H1 (cell line): ENCODE measurements at regions not wholly inside any gene's neighbourhood (a gene's known extent, or its start where the extent isn't known, plus 50 kb on each side); places are given as distances from the start of the nearest gene placed in this dataset.

Source experiments
- CTCF ChIA-PET: fragments of 300-600 bp; sonication (Branson Sonifier 250); formaldehyde crosslinking; loops from one replicate; lab custom pipeline; 2021; ENCODE audit not compliant: partially characterized antibody; lab: Charles Lee
- POLR2A ChIA-PET: fragments of 300-600 bp; sonication (Branson Sonifier 250); formaldehyde crosslinking; loops from one replicate; lab custom pipeline; 2021; ENCODE audit warnings: inconsistent platforms; ENCODE audit not compliant: partially characterized antibody; lab: Charles Lee
- DNase-seq, 2 experiments: peaks; one replicate each; pipeline versions ENCODE4 v3.0.0 to v3.0.0-alpha.2; 2010 to 2022; ENCODE audit warnings: low spot score in 2 of 2, low read depth in 1 of 2, mixed read lengths in 1 of 2
- FAIRE-seq: peaks from 2 replicates; lab custom pipeline; 2011; peaks lifted over from hg19 to GRCh38; lab: Jason Lieb, UNC
- H2AFZ ChIP-seq: 2 replicates; pipeline ENCODE4 v1.8.1; 2012; ENCODE audit warnings: low read length, inconsistent platforms
- H2AK5ac ChIP-seq: 2 replicates; pipeline ENCODE4 v1.6.1; 2013; ENCODE audit warnings: low read depth, low read length
- H2BK120ac ChIP-seq: replicated peaks from 2 replicates; pipeline ENCODE3; 2013; ENCODE audit warnings: low read depth, low read length, inconsistent platforms
- H2BK12ac ChIP-seq: 2 replicates; pipeline ENCODE4 v1.6.1; 2013; ENCODE audit warnings: low read depth, low read length
- H2BK15ac ChIP-seq: 2 replicates; pipeline ENCODE4 v1.6.1; 2013; ENCODE audit warnings: low read length
- H2BK20ac ChIP-seq: 2 replicates; pipeline ENCODE4 v1.6.1; 2013; ENCODE audit warnings: low read length
- H2BK5ac ChIP-seq: 2 replicates; pipeline ENCODE4 v1.6.1; 2013; ENCODE audit warnings: low read depth, low read length
- H3K14ac ChIP-seq: 2 replicates; pipeline ENCODE4 v1.6.1; 2013; ENCODE audit warnings: inconsistent platforms; ENCODE audit not compliant: insufficient read length
- H3K18ac ChIP-seq: 2 replicates; pipeline ENCODE4 v1.6.1; 2013; ENCODE audit warnings: low read length; ENCODE audit errors: extremely low read depth
- H3K23ac ChIP-seq: 2 replicates; pipeline ENCODE4 v1.6.1; 2013; ENCODE audit warnings: inconsistent platforms; ENCODE audit not compliant: insufficient read length
- H3K23me2 ChIP-seq: 2 replicates; pipeline ENCODE4 v1.6.1; 2013; ENCODE audit warnings: low read depth, low read length
- H3K27ac ChIP-seq: 2 replicates; pipeline ENCODE4 v1.6.1; 2011; ENCODE audit warnings: low read depth, low read length, inconsistent platforms
- H3K27me3 ChIP-seq, 4 experiments: replicated peaks in 1 of 4; 1 replicate in 1 of 4; 2 replicates in 3 of 4; pipeline versions ENCODE4 v1.6.1 to v1.8.1; 2011 to 2013; ENCODE audit warnings: low read length in 3 of 4, mild to moderate bottlenecking in 3 of 4, inconsistent platforms in 2 of 4, mixed read lengths in 2 of 4, moderate library complexity in 1 of 4; ENCODE audit not compliant: control insufficient read depth in 3 of 4, insufficient read depth in 3 of 4; ENCODE audit errors: extremely low read depth in 1 of 4
- H3K36me3 ChIP-seq, 4 experiments: 2 replicates each; pipeline versions ENCODE4 v1.6.1 to v1.8.1; 2011 to 2013; ENCODE audit warnings: mild to moderate bottlenecking in 4 of 4, low read length in 3 of 4, moderate library complexity in 2 of 4, control low read depth in 1 of 4, inconsistent platforms in 1 of 4; ENCODE audit not compliant: insufficient read depth in 4 of 4, control insufficient read depth in 2 of 4
- H3K4ac ChIP-seq: replicated peaks from 2 replicates; pipeline ENCODE3; 2013; ENCODE audit warnings: low read length, low read depth, mixed read lengths, inconsistent platforms; ENCODE audit not compliant: insufficient read length
- H3K4me1 ChIP-seq, 4 experiments: replicated peaks in 1 of 4; 1 replicate in 1 of 4; 2 replicates in 3 of 4; pipeline versions ENCODE4 v1.6.1 to v1.8.1; 2011 to 2013; ENCODE audit warnings: low read length in 3 of 4, inconsistent platforms in 2 of 4, mixed read lengths in 1 of 4; ENCODE audit not compliant: insufficient read depth in 4 of 4, control insufficient read depth in 3 of 4
- H3K4me2 ChIP-seq, 2 experiments: 2 replicates each; pipeline versions ENCODE4 v1.6.1 to v1.8.1; 2011 to 2013; ENCODE audit warnings: low read depth in 2 of 2, low read length in 2 of 2, control low read depth in 1 of 2, inconsistent platforms in 1 of 2, mild to moderate bottlenecking in 1 of 2; ENCODE audit not compliant: insufficient read depth in 1 of 2
- H3K4me3 ChIP-seq, 4 experiments: fragments of 200-600, 300-600 bp in 1 of 4; sonication (generic), shearing (Covaris generic), sonication (Bioruptor Twin) in 1 of 4; 2 replicates each; pipeline versions ENCODE4 v1.5.1 to v1.8.1; 2011 to 2016; ENCODE audit warnings: low read length in 4 of 4, low read depth in 3 of 4, control low read depth in 2 of 4, inconsistent platforms in 2 of 4, mild to moderate bottlenecking in 2 of 4, mixed read lengths in 1 of 4, moderate library complexity in 1 of 4; ENCODE audit not compliant: insufficient read depth in 2 of 4; ENCODE audit errors: extremely low read depth in 1 of 4
- H3K56ac ChIP-seq: replicated peaks from 2 replicates; pipeline ENCODE3; 2013; ENCODE audit warnings: low read depth, mild to moderate bottlenecking, mixed read lengths, low read length, inconsistent platforms; ENCODE audit not compliant: insufficient read length
- H3K79me1 ChIP-seq: 2 replicates; pipeline ENCODE4 v1.6.1; 2013; ENCODE audit warnings: low read depth, low read length, control low read depth
- H3K79me2 ChIP-seq, 2 experiments: 2 replicates each; pipeline versions ENCODE4 v1.6.1 to v1.8.1; 2012 to 2013; ENCODE audit warnings: low read length in 2 of 2, mild to moderate bottlenecking in 2 of 2, inconsistent platforms in 1 of 2; ENCODE audit not compliant: insufficient read depth in 2 of 2, control insufficient read depth in 1 of 2
- H3K9ac ChIP-seq, 4 experiments: replicated peaks in 1 of 4; 1 replicate in 1 of 4; 2 replicates in 3 of 4; pipeline versions ENCODE4 v1.6.1 to v1.8.1; 2011 to 2013; ENCODE audit warnings: low read depth in 3 of 4, low read length in 3 of 4, control low read depth in 2 of 4, mild to moderate bottlenecking in 2 of 4, moderate library complexity in 2 of 4, inconsistent platforms in 1 of 4; ENCODE audit errors: extremely low read depth in 1 of 4
- H3K9me3 ChIP-seq, 2 experiments: 2 replicates each; pipeline versions ENCODE4 v1.6.1 to v1.8.1; 2012 to 2013; ENCODE audit warnings: mild to moderate bottlenecking in 2 of 2, moderate library complexity in 2 of 2, control low read depth in 1 of 2, inconsistent platforms in 1 of 2, low read depth in 1 of 2, low read length in 1 of 2, mixed read lengths in 1 of 2; ENCODE audit not compliant: insufficient read depth in 2 of 2
- H4K20me1 ChIP-seq, 2 experiments: replicated peaks in 1 of 2; 2 replicates each; pipeline versions ENCODE3 to v1.8.1; 2011 to 2013; ENCODE audit warnings: inconsistent platforms in 2 of 2, low read length in 2 of 2, mild to moderate bottlenecking in 1 of 2; ENCODE audit not compliant: insufficient read depth in 2 of 2, control insufficient read depth in 1 of 2
- H4K5ac ChIP-seq: 2 replicates; pipeline ENCODE4 v1.6.1; 2013; ENCODE audit warnings: low read length, low read depth, mixed read lengths, inconsistent platforms; ENCODE audit not compliant: insufficient read length
- H4K8ac ChIP-seq: 2 replicates; pipeline ENCODE4 v1.8.0; 2013; ENCODE audit warnings: mild to moderate bottlenecking, moderate library complexity, low read length, inconsistent platforms; ENCODE audit not compliant: insufficient read depth; ENCODE audit errors: extremely low read depth
- H4K91ac ChIP-seq: replicated peaks from 2 replicates; pipeline ENCODE3; 2013; ENCODE audit warnings: low read length, mixed read lengths, inconsistent platforms; ENCODE audit not compliant: insufficient read length
- BACH1 ChIP-seq: IDR thresholded peaks from 2 replicates; pipeline ENCODE4 v1.6.1; 2012; ENCODE audit warnings: low read length, improper control_type of control experiment
- CREB1 ChIP-seq: IDR thresholded peaks from 2 replicates; pipeline ENCODE4 v1.6.1; 2012; ENCODE audit warnings: inconsistent platforms
- JUN ChIP-seq: IDR thresholded peaks from 2 replicates; pipeline ENCODE4 v1.6.1; 2011; ENCODE audit warnings: low read depth, mild to moderate bottlenecking, improper control_type of control experiment, low read length
- SUZ12 ChIP-seq: fragments of 200-600 bp; sonication (generic); IDR thresholded peaks from 2 replicates; pipeline ENCODE4 v1.6.1; 2012; ENCODE audit warnings: mild to moderate bottlenecking, inconsistent platforms, low read length, moderate library complexity, mixed read lengths

GRCh38 chr17:33653399-33653788 is 360.3 kb upstream of the ASIC2 start:
- Histone ChIP-seq H3K36me3 (no peaks in the 10 kb centered on the region), H2AK5ac (no peak overlapping the region), H2BK15ac (no peak overlapping the region), H3K18ac (no peak overlapping the region), H2BK120ac (no peak overlapping the region), H3K14ac (no peak overlapping the region), H3K79me2 (no peaks in the 10 kb centered on the region), H4K20me1 (no peaks in the 10 kb centered on the region), H3K9ac (no peak overlapping the region), H3K79me1 (no peaks in the 10 kb centered on the region), H4K5ac (no peak overlapping the region), H2BK5ac (no peak overlapping the region), H3K27me3 (no peaks in the 10 kb centered on the region), H3K9me3 (no peaks in the 10 kb centered on the region), H2BK12ac (no peak overlapping the region), H3K23ac (no peak overlapping the region), H3K27ac (no peak overlapping the region), H3K4me2 (no peak overlapping the region), H3K56ac (no peak overlapping the region), H4K91ac (no peak overlapping the region), H2BK20ac (no peak overlapping the region), H3K23me2 (no peaks in the 10 kb centered on the region), H4K8ac (no peak overlapping the region), H3K4me3 (no peak overlapping the region), H3K4ac (no peak overlapping the region), H3K4me1 (0 out of 7 replicates have a peak, but pooled peaks cover 0 to 2% (median 1%) of the 10 kb centered on the region in 4 experiments), H2AFZ (no peak overlapping the region)
- no peak for TF ChIP-seq BACH1
- TF ChIP-seq SUZ12 = no peak
- no peak for TF ChIP-seq JUN
- TF ChIP-seq CREB1 = no peak
- FAIRE-seq (no peak), DNase-seq (no peak)
- ChIA-PET POLR2A (no interaction called here), CTCF (interaction anchor here (0.7 to 7.0 kb wide), 14 partner anchors 9 to 293 kb away, joined by 3 to 47 read pairs (median 6); no protein-coding TSS in a partner anchor)
